Activated CD4-positive, alpha-beta T cell treated with anti-CD3 and anti-CD28 coated beads, Interleukin-2, Interleukin-4, amounts not matched to agents 100 ng/mL and 50 ng/mL, durations not matched to agents 16 hours and 8 hours (primary cell): ENCODE measurements at regions not wholly inside any gene's neighbourhood (a gene's known extent, or its start where the extent isn't known, plus 50 kb on each side); places are given as distances from the start of the nearest gene placed in this dataset.
"Not testable (repeated sequence)": the region's sequence is repeated elsewhere in the genome, so short reads cannot be mapped to it uniquely, and the experiment has no call there.

Source experiments
- DNase-seq: peaks from one replicate; pipeline ENCODE4 v3.0.0-alpha.2; 2020; ENCODE audit warnings: low spot score

DNA sequence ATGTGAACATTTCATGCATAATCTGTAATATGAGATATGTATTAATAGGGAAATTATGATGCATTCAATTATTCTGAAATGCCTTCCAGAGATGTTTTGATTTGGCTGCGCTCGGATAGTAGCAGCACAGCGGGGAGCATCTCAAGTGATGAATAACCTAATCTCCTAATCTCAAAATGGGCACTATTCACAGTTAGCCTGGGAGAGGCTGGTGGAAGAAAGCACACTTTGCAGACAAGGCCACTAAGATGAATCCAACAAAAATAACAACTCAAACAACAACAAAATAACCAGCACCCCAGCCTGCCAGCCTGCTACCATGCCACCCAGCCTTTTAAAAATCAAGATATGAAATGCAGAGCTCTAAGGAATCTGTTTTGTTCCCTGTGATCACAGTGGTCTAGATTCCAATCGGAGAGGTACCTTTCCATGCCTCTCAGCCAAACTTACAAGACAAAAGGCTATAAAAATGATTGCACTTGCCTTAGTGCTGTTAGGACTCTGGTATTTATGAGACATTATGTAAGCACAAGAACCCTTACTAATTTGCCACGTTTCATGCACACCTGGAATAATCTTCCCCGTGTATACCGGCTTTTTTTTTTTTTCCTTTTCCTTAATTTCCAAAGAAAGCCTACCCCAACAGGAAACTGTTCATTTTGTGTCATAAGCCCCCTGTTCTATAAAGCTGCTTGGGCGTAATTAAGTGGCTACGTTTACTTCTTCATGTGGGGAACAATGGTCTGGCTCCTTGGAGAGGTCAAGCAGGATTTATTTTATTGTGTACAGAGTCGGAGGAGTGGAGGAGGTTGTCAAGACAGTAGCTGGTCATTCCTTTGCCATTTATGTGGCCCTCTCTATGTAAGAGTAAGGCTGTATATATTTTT is 526.9 kb upstream of the FANCL start:
- no peak for DNase-seq

DNA sequence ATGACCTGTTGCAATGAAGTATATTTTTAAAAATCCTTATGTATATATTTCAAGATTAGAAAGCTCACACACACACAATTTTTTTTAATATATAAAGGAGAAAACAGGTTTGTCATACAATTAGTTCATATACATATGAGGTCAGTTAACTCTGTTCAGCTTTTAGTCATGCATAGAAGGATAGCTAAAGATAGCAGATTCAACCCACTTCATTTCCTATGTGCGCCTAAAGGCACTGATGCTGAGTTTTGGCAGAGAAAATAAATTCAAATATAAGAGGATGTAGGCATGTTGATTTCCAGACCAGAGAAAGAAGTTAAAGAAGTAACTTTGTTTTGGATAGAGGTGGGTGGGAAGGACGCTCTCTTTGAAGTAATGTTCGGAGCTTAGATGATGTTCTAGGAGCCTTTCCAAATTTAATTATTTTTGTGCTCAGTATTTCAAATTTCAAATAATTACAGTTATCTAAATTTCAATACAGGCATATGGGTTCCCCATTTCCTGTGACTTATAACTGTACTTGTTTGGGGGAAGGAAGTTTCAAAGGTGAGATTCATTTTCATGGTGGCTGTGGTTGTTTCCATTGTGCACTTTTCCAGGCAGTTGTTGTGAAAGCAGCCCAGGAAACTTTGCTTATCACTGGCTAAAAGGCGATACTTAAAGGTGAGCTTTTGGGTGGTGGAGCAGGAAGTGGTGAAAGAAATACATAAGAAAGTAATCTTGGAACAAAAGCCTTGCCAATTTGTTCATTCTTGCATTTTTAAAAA is 523.4 kb upstream of the FANCL start:
- DNase-seq, result no peak

DNA sequence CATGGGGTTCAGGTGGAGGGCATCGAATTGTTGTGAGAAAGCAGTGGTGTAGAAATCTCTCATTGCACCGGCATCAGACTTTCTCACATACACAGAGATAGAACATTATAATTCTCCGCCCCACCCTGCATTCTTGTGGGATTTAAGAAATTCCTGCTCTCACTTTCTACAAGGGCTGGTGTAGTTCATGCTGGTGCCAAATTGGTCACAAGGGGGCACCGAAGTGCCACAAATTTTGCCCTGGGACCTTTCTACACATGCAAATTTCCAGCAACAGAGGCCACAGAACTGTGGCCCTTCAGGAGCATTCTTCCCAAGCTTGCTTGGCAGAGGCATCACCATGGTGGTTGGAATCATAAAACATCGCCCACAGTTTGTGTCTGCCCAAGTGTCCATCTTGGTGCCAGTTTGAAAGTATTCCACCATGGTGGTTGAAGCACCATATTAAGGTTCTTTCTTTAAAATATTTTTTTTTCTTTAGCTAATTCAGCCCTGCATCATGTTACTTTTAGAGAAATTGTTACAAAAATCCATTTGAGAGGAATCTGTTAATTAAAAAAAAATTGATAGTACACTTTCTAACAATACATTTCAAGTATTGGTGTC is 521.2 kb upstream of the FANCL start:
- peak; percentile 12 for DNase-seq

DNA sequence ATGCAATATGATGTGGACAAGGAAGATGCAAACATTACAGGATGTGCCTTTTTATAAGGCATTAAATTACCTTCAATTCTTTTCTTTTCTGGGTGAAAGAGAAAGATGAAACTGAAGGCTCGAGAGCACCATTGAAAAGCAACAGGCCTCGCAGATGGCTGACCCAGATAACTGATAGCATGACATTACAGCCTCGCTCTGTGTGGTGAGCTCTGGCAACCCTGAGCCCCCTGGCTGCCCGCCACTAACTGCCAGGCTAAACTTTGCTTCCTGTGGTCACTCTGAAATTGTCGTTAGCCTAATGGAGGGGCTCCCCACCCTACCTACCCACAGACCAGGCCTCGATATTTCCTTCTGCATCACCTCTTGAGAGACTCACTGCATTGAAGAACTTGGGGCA is 516.8 kb upstream of the FANCL start:
- no peak for DNase-seq

DNA sequence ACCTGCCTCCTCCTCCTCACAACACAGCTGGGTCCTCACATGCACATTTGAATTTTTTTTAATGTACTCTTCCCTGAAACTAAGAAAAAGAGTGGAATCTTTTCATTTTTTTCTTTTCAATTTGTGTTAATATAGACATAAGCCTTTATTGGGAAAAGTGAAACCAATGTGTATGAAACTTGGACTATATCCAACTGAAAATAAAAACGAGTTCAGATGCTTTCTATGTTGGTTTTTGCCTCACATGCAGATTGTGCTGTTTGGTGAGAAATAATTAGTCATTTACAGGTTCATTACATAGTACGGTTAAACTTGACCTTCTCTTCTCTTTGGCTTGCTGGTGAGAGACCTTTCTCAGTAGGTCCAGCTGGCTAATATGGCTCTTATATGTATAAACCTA is 515.2 kb upstream of the FANCL start:
- DNase-seq, result no peak

DNA sequence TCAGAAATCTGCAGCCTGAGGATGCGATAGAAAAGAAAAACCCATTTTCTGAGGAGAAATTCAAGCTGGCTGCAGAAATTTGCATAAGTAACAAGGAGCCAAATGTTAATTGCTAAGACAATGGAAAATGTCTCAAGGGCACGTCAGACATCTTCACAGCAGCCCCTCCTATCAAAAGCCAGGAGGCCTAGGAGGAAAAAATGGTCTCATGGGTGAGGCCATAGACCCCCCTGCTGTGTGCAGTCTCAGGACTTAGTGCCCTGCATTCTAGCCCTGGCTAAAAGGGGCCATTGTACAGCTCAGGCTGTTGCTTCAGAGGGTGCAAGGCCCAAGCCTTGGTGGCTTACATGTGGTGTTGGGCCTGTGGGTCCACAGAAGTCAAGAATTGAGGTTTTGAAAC is 511.4 kb upstream of the FANCL start:
- not testable (repeated sequence) for DNase-seq

DNA sequence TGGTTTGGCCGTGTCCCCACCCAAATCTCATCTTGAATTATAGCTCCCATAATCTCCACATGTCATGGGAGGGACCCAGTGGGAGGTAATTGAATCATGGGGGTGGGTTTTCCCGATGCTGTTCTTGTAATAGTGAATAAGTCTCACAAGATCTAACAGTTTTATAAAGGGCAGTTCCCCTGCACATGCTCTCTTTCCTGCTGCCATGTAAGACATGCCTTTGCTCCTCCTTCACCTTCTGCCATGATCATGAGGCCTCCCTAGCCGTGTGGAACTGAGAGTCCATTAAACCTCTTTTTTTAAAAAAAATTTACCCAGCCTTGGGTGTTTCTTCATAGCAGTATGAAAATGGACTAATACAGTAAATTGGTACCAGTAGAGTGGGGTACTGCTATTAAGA is 510.6 kb upstream of the FANCL start:
- DNase-seq, result not testable (repeated sequence)

DNA sequence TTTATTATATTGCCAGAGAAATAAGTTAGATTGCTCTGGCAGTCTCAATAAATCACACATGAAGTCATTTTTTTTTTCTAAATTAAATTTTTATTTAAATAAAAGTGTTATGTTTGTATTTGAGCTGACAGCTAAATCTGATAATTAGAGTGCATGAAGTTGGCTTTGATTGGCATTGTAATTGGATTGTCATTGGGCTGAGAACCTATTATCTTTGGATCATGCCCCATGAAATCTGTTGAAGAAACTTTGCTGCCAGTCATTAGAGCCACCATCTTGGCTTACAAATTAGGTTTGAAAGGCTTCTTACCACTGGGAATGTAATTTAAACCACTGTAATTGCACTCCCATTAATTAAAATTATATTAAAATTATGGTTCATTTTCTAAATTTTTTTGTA is 507.9 kb upstream of the FANCL start:
- DNase-seq, result no peak

DNA sequence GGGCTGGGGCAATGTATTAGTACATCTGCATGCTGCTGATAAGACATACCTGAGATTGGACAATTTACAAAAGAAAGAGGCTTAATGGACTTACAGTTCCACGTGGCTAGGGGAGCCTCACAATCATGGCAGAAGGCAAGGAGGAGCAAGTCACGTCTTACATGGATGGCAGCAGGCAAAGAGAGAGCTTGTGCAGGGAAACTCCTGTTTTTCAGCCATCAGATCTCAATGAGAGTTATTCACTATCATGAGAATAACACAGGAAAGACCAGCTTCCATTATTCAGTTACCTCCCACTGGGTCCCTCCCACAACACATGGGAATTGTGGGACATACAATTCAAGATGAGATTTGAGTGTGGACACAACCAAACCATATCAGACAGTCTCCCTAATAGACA is 504.2 kb upstream of the FANCL start:
- DNase-seq, result not testable (repeated sequence)

DNA sequence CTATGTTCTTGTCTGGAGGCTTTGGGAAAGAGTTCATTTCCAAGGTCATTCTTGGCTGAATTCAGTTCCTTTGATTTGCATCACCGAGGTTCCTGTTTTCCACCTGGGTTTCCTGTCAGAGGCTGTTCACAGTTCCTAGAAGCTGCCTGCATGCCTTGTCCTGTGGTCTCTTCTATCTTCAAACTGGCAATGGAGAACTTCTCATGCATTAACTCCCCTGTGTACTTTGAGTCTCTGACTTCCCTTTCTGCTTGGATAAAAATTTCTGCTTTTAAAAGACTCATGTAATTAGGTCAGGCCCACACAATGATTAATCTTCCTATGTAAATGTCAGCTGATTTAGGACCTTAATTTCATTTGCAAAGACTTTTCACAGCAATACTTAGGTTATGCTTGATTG is 499.3 kb upstream of the FANCL start:
- DNase-seq, result no peak

DNA sequence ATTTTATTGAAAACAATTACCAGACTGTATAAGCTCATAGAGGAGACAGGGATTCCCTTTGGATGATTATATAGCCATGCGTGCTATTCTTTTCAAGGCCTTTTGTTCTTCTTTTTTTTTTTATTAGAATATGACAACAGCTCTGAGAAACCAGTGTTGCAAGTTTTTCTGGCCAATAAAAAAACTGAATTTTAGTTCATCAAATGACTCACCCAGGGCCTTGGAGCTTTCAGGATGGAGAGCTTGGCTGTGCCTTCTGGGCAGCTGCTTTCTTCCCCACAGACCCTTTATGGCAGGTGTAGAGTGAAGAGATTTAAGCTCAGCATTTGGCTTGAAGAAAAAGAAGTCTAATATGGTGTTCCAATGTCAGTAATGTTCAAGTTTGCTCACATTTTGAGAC is 497.9 kb upstream of the FANCL start:
- no peak for DNase-seq

DNA sequence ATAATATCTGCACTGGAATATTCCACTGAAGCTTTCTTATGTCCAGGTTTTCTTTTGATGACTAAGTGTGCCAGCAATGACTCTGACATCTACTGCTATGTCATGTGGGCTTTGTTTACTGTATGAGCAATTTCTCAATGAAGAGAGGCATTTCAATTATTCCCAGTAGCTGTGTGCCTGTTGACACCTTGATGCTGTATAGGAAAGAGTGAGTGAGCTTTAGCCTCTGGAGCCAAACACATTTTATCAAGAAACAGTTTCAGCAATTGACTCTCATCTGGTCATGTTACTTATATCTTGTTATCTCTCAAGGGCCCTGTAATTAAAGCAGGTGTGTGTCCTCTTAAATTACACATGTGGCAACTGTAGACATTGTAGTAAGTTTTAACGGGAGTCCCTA is 493.2 kb upstream of the FANCL start:
- no peak for DNase-seq

DNA sequence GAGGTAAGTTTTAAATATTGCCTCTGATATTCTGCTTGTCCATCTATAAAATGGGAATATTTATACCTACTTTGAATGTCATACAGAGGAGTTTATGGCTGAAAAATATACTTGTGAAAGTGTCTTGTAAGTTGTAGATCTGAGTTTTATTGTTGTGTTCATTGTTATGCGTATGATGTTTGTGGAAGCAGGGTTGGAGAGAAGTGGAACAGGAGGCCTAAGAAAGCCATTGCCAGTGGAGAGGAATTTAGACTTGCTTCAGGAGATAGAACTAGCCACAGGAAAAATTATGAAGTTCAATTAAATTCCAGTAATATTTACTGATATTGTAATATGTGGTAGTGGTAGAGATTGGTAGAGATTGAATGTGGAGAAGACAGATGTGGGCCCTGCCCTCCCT is 491.9 kb upstream of the FANCL start:
- DNase-seq, result no peak

DNA sequence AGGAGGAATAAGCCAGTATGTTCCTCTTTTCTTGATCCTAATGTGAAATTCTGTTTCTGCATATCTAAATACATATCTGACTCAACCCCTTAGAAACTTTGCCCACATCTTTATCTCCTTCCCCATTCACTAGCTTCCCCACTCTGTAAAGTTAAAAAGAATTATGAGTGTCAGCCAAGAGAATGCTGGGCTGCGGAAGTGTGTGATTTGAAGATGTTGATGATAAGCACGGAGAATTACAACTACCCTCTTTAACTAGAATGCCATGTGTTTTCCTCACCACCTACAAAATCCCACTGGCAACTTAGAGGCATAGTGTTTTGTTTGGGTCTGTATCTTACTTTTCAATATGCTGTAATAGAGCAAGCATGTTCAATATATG is 490.4 kb upstream of the FANCL start:
- DNase-seq, result no peak

DNA sequence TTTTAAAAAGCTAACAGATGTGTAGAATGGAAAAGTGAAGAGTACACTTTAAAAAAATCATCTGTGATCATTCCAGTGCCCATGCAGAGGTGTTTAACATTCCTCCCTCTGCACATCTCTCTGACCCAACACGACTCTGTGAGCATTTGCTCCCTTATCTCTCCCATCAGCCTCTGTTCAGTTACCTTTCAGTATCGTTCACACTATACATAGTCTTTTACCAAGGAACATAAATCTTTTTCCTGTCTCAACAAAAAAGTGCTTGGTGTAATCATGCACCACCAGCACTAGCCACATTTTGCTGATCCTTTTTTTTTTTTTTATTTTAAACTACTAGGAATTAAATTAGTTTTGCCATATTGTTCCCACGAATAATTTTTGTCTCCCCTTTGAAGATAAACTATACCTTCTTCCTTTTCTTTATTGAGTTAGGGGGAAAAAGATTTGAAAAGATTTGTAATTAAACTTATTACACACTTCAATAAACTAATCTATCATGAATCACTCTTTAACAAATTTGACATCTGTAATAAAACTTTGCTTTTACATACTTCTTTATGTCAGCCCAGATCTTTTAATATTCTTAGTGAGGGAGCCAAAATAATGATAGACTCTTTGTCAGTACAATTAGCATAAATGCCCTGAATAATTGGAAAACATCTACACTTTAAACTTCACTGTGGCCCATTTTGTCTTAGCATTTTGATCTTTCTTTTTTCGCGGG is 489.8 kb upstream of the FANCL start:
- no peak for DNase-seq

DNA sequence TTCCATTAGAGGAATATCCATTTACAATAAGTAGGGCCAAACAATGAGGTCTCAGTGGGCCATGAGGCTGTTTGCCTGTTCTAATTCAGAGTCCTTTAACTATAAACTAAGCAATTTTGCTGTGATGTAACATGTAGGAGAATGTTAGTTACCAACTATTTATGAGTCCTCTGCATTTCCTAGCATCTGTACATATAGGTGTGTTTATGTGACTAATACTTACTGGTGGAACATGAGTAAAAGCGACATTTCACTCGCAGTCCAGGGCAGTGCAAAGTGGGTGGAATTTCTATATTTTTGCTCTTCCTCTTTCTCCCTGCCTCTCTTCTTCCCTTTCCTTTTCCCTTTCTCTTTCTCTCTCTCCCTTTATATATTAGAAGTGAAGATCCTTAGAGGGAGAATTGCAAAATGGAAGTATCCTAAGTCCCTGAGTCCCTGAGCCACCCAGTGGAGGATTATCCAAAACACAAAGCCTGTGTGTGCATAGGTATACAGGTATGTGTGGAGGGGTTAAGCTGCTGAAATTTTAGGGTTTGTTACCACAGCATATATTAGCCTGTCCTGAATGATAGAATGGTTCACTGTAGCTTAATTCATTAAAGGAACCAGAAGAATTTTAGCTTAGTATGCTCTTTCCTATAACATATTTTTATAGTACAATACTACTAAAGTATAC is 487.0 kb upstream of the FANCL start:
- DNase-seq, result no peak

DNA sequence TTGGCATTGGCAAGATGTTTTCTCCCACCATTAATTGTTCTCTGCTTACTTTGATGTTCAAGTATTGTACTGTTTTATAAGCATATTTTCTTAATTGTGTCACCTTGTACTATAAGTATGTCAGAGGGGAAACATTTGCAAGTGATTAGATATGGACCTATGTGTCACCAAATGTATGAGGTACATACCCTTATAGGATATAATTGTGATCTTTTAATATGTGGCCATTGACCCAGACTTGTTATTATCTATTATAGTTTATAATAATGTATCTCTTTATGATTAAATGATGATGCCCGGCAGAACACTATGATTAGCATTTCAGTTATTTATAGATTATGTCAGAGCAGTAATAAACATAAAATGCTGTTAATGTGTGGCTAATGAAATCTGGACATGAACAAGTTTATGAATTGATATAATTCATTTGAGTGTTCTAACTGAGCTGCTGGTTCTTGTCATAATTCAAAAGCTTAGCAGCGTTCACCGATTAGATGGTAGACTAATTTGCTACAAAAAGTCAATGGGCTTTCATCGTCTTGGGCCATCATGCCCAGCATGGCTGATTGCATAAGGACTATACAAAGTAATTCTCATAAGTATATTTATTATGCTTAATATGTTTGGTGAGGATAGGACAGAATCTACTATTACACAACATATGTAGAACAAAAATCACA is 480.9 kb upstream of the FANCL start:
- DNase-seq, result no peak

DNA sequence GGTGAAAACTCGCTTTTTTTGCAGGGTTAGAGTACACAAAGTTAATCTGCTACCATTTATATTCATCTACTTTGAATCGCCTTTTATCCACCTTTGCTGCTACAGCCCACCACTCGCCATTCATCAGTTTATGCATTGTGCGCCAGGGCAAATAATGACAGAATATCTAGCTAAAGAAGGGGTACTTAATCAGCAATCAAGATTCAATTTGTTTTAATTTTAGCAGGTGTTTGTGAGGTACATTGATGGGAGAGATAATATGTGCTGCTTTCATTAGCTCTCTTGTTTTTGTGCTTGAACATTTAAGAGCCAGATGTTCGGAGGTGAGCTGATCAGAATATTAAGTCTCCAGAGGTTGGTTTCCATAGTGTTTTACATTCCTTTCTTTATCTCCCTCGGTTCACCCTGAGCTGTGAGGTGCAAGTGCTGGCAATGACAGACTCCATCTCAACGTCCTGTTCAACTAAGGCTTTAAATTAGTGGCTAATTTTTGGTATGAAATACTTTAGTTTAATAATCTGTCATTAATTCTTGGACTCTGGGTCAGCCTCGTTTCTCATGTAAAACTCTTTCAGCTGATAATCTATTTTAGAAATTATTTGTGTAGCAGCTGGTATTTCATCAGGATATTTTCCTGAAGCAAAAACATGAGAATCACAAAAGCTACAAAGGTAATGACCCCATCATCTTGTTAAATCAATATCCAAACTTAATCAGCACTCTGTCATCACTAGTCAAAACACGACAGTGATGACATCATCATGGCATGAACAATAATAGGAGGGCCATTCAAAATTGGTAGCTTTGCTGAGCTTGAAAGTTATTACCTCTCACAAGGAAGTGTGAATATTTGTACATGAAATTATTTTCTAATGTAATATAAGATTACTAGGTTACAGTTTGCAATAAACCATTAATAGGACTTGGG is 479.9 kb upstream of the FANCL start:
- no peak for DNase-seq

DNA sequence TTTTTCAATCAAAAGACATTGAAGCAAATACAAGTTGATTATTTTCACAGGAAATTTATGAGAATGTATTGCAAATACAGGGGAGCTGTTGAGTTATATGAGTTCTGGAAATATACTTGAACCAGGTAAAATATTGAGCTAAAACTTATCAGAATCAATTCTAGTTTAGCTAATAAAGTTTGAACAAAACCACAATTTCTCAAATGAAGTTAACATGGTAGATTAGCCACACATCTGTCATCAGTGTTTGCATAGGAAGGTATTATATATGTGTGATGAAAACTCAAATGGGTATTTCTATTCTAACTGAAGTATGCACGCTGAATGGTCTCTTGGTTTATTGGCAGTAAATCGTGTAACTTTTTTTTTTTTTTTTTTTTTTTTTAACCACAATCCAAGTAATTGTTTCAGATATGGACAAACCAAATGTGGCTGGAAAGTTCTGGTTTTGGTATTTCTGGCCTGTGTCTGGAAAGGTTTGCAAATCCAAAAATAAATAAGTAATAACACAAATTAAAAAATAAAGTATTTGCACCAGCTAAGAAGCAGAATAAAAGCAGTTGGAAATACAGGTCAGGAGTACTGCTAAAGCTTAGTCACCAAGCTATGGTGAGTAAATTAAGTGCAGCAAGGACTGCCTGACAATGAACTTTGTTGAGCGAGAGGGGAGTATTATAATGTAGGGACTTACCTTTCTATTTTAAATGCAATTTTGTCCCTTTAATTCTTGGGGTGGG is 479.1 kb upstream of the FANCL start:
- no peak for DNase-seq
